ENCODE measurements at regions not wholly inside any gene's neighbourhood (a gene's known extent, or its start where the extent isn't known, plus 50 kb on each side); places are given as distances from the start of the nearest gene placed in this dataset.
"Not testable (repeated sequence)": the region's sequence is repeated elsewhere in the genome, so short reads cannot be mapped to it uniquely, and the experiment has no call there.

DNA sequence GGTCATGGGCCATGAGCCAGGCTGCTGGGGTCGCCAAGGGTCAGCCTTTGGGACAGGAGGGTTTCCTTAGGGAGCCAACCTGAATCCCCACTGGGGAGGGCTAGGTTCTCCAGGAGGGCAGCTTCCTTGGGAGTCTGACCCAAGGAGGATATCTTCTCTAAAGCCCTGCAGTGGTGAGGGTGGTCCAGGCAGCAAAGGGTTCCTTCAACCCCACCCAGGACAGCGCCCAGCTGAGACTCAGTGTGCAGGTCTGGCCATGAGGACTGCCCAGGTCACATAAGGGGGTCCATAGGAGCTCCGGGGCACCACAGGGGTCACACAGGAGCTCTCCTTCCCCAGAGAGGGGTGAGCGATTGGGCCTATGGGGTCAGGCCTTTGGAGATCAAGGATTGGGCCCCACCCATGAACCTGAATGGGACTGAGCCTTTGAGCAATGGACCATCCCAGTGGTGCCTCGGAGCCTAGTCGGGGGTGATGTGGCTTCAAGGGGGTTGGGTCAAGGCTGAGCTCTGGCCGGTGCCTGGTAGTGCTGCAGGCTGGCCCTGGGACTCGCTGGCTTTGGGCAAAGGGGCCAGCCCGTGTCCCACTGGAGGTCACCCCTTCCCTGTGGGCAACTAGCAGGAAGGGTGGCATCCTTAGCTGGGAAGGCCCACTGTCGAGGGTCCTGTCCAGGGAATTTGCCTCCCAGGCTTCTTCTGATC is 216.5 kb downstream of the SNRPN start:
- no peak for DNase-seq

DNA sequence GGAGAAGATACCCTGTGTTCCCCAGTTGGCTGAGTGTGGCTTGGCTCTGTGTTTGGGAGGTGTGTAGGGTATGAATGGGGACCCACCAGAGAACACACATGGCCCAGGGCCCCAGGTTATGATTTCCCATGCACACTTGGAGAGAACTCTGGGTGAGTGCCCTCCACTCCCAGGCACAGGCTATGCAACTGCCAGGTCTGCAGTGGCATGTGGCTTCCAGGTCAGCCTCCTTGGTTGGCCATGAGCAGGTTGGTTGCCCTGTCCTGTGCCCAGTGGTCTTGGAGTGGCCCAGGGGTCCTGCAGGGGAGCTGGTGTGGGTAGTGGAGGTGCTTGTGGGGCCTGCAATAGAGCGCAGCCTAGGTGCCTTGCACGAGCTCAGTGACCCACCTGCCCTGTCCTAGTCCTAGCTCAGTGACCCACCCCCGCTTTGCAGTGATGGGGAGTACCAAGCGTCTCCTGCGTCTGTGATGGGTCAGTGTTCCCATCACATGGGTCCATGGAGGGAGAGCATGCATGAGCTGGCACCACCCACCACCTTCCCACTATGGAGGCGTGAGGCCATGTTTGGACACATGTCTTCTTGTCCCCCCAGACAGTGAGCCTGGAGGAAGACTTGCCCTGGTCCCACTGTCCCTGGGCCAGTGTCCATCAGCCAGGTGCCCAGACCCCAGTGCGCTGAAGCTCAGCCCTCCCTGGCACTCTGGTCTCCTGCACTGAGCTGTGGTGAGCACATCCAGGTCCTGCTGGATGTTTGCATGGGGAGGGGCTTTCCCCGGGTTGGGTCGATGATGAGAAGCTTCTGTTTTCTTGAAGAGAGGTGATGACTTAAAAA is 217.3 kb downstream of the SNRPN start:
- no peak for DNase-seq

DNA sequence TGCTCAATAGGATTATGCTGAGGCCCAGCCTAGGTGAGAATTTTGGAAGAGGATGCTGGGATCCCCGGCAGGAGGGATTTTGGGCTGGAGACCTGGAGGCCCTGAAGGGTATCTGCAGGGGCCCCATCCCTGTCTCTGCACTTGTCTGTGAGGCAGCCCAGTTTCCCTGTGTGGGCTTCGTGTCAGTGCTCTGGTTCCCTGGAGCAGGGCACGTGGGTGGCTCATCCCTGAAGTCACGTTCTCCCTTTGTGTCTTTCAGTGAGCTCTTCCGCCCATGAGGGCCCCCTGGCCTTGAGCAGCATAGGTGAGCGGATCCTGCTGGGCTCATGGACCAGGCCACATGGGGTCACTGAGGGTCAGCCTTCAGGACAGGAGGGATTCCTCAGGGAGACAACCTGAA is 217.9 kb downstream of the SNRPN start:
- no peak for DNase-seq

DNA sequence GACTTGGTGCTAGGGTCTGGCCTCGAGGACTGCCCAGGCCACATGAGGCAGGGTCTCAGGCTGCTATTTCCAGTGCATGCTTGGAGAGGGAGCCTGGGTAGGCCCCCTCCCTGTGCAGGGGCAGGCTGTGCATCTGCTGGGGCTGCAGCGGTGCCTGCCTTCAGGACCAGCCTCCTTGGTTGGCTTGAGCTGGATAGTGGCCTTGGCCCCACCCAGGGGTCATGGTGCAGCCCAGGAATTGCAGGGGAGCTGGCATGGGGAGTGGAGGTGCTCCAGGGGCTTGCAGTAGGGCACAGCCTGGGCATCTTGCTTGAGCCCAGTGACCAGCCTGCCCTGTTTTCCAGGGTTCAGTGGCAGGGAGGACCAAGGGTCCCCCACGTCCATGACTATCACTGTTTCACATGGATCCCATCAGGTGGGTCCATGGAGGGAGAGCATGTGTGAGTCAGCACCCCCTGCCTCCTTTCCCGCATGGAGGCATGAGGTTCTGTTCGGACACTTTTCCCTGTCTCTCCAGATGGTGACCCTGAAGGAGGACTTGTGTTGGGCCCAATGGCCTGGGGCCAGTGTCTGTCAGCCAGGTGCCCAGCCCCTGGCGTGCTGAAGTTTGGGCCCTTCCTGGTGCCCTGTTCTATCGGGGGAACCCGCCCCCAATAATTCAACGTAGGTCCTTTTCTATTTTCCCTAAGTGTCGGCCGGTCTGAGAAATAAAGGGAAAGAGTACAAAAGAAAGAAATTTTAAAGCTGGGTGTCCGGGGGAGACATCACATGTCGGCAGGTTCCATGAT is 218.6 kb downstream of the SNRPN start:
- no peak for DNase-seq

DNA sequence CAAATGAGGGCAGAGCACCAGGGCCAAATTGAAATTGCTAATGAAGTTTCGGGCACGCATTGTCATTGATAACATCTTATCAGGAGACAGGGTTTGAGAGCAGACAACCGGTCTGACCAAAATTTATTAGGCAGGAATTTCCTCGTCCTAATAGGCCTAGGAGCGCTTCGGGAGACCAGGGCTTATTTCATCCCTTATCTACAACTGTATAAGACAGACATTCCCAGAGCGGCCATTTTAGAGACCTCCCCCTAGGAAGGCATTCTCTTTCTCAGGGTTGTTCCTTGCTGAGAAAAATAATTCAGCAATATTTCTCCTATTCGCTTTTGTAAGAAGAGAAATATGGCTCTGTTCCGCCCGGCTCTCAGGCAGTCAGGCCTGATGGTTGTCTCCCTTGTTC is 219.4 kb downstream of the SNRPN start:
- DNase-seq, result not testable (repeated sequence)

DNA sequence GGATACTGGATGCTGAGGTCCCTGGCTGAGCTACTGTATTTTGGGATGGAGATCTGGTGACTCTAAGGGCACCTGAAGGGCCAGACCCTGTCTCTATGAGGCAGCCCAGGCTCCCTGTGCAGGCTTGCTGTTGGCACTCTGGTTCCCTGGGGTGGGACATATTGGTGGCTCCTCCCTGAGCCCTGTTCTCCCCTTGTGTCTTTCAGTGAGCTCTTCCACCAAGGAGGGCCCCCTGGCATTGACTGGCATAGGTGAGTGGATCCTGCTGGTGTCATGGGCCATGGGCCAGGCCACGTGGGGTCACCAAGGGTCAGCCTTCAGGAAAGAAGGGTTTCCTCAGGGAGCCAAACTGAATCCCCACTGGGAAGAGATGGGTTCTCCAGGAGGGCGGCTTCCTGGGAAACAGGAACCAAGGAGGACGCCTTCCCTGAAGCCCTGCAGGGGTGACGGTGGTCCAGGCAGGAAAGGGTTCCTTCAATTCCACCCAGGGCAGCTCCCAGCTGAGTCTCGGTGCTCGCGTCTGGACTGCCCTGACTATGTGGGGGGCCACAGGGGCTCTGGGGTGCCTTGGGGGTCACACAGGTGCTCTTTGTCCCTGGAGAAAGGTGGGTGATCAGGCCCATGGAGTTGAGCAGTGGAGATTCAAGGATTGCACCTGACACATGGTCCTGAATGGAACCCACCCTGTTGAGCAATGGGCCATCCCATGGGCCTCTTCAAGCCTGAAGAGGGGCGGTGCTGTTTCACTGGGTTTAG is 220.4 kb downstream of the SNRPN start:
- DNase-seq, result no peak

DNA sequence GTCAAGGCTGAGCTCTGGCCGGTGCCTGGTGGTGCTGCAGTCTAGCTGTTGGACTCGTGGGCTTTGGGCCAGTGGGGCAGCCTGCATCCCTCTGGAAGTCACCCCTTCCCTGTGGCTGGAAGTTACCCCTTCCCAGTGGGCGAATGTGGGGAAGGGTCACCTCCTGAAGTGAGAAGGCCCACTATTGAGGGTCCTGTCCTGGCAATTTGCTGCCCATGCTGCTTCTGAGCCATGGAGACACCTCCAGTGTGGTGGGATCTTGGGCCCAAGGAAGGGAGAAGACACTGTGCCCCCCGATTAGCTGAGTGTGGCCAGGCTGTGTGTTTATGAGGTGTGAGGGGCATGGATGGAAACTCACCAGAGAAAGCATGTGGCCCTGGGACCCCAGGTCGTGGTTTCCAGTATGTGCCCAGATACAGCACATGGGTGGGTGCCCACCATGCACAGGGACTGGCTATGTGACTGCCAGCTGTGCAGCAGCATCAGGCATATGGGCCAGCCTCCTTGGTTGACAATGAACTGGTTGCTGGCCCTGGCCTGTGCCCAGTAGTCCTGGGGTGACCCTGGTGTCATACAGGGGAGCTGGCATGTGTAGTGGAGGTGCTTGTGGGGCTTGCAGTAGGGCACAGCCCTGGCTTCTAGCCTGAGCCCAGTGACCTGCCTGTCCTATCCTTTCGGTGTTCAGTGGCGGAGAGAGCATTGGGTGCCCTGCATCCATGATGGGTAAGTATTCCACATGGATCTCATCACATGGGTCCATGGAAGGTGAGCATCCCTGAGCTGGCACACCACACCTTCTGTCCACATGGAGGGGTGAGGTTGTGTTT is 221.2 kb downstream of the SNRPN start:
- no peak for DNase-seq

DNA sequence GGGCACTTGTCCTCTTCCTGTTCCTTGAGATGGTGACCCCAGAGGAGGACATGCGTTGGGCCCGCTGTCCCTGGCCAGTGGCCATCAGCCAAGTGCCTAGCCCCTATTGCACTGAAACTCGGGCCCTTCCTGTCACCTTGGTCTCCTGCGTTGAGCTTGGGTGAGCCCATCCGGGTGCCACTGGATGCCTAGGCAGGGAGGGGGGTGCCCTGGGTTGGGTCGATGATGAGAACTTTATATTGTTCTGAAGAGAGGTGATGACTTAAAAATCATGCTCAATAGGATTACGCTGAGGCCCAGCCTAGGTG is 221.8 kb downstream of the SNRPN start:
- DNase-seq, result no peak

DNA sequence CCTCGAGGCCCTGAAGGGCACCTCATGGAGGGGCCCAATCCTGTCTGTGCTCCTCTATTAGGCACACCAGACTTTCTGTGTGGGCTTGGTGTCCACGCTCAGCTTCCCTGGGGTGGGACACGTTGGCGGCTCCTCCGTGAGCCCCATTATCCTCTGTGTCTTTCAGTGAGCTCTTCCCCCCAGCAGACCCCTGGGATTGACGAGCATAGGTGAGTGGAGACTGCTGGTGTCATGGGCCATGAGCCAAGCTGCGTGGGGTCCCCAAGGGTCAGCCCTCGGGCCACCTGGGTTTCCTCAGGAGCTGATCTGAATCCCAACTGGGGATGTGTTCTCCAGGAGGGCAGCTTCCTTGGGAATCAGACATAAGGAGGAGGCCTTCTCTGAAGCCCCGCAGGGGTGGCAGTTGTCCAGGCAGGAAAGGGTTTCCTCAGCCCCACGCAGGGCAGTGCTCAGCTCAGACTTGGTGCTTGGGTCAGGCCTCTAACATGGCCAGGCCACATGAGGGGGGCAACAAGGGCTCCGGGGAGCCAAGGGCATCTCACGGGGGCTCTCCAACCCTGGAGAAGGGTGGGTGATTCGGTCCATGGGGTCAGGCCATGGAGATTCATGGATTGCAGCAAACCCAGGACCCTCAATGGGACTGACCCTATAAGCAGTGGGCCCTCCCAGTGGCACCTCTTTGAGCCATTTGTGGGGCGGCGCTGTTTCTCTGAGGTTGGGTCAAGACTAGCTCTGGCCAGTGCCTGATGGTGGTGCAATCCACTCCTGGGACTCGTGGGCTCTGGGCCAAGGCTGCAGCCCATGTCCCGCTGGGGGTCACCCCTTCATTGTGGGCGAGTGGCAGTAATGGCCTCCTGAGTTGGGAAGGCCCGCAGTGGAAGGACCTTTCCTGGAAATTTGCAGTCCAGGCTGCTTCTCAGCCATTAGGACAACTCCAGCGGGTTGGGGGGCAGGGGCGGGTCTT is 222.5 kb downstream of the SNRPN start:
- DNase-seq, result no peak

DNA sequence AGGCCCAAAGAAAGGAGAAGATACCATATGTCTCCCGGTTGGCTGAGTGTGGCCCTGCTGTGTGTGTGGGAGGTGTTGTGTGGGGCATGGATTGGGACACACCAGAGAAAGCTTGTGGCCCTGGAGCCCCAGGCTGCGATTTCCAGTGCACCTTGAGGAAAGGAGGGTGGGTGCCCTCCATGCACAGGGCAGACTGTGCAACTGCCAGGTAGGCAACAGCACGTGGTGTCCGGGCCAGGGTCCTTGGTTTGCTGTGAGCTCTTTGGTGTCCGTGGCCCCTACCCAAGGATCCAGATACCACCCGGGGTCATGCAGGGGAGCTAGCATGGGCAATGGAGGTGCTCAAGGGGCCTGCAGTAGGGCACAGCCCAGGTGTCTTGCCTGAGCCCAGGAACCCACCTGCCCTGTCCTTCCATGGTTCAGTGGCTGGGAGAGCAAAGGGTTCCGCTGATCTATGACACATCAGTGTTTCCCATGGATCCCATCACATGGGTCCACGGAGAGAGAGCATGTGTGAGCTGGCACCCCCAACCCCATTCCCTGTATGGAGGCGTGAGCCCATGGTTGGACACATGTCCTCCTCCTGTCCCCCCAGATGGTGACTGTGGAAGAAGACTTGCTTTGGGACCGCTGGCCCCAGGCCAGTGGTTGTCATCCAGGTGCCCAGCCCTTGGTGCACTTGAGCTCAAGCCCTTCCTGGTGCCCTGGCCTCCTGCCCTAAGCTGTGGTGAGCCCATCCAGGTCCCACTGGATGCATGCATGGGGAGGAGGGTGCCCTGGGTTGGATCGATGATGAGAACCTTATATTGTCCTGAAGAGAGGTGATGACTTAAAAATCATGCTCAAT is 223.4 kb downstream of the SNRPN start:
- no peak for DNase-seq

DNA sequence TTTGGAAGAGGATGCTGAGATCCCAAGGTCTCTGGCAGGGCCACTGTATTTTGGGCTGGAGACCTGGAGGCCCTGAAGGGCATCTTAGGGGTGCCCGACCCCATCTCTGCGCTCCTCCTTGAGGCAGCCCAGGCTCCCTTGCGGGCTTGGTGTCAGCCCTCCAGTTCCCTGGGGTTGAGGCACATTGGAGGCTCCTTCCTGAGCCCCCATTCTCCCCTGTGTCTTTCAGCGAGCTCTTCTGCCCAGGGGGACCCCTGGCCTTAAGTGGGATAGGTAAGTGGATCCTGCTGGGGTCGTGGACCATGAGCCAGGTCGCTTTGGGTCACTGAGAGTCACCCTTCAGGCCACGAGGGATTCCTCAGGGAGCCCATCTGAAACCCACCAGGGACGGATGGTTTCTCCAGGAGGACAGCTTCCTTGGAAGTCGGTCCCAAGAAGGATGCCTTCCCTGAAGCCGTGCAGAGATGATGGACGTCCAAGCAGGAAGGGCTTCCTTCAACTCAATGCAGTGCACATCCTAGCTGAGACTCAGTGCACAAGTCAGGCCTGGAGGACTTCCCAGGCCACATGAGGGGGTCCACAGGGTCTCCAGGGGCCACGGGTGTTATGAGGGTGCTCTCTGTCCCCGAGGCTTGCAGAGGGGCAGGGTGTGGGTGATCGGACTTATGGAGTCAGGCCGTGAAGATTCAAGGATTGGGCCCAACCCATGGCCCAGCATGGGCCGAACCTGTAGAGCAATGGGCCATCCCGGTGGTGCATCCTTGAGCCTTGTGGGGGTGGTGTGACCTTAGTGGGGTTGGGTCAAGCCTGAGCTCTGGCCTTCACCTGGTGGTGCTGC is 224.3 kb downstream of the SNRPN start:
- DNase-seq, result no peak

DNA sequence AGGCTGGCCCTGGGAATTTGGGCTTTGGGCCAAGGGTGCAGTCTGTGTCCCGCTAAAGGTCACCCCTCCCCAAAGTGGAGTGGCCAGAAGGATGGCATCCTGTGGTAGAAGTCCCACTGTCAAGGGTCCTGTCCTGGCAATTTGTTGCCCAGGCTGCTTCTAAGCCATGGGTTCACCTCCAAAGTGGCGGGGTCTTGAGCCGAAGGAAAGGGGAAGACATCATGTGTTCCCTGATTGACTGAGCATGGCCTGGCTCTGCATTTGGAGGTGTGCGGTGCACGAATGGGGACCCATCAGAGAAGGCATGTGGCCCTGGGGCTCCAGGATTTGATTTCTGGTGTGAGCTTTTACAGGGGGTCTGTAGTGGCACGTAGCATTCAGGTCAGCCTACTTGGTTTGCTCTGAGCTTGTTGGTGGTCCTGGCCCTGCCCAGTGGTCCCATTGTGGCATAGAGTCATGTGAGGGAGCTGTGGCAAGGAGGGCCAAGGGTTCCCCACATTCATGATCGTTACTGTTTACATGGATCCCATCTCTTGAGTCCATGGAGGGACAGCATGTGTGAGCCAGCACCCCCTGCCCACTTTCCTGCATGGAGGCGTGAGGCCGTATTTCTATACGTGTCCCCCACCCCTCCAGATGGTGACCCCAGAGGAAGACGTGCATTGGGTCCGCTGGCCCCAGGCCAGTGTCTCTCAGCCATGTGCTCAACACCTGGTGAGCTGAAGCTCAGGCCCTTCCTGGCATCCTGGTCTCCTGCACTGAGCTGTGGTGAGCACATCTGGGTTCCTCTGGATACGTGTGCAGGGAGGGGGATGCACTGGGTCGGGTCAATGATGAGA is 225.1 kb downstream of the SNRPN start:
- DNase-seq, result no peak

DNA sequence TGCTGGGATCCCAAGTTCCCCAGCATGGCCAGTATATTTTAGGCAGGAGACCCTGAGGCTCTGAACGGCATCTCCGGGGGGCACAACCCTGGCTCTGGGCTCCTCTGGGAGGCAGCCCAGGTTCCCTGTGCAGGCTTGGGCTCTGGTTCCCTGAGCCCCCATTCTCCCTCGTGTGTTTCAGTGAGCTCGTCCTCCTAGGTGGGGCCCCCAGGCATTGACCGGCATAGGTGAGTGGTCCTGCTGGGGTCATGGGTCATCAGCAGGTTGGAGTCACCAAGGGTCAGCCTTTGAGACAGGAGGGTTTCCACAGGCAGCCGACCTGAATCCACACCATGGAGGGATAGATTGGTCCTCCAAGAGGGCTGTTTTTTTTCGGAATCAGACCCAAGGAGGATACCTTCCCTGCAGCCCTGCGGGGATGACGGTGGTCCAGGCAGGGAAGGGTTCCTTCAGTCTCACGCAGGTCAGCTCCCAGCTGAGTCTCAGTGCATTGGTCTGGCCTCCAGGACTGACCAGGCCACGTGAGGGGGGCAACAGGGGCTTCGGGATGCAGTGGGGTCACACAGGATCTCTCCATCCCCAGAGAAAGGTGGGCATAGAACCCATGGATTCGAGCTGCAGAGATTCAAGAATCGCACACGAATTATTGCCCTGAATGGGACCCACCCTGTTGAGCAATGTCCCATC is 226.0 kb downstream of the SNRPN start:
- no peak for DNase-seq

DNA sequence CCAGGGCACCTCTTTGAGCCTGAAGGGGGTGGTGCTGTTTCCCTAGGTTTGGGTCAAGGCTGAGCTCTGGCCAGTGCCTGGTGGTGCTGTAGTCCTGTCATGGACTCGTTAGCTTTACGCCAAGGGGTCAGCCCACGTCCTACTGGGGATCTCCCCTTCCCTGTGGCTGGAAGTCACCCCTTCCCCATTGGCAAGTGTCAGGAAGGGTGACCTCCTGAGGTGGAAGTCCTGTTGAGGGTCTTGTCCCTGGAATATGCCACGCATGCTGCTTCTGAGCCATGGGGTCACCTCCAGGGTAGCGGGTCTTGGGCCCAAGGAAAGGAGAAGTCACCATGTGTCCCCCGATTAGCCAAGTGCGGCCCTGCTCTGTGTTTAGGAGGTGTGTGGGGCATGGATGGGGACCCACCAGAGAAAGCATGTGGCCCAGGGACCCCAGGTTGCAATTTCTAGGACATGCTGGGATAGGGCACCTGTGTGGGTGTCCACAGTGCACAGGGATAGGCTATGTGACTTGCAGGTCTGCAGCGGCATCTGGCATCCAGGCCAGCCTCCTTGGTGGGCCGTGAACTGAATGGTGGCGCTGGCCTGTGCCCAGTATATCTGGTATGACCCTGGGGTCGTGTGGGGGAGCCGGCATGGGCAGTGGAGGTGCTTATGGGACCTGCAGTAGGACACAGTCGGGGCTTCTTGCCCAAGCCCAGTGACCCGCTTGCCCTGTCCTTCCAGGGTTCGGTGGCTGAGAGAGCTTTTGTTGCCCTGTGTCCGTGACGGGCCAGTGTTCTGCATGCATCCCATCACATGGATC is 226.7 kb downstream of the SNRPN start:
- no peak for DNase-seq

DNA sequence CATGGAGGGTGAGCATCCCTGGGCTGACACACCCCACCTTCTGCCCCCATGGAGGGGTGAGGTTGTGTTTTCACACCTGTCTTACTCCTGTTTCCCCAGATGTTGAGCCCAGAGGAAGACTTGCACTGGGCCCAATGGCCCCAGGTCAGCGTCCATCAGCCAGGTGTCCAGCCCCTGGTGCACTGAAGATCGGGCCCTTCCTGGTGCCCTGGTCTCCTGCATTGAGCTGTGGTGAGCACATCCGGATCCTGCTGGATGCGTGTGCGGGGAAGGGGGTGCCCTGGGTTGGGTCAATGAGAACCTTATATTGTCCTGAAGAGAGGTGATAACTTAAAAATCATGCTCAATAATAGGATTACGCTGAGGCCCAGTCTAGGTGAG is 227.3 kb downstream of the SNRPN start:
- no peak for DNase-seq

DNA sequence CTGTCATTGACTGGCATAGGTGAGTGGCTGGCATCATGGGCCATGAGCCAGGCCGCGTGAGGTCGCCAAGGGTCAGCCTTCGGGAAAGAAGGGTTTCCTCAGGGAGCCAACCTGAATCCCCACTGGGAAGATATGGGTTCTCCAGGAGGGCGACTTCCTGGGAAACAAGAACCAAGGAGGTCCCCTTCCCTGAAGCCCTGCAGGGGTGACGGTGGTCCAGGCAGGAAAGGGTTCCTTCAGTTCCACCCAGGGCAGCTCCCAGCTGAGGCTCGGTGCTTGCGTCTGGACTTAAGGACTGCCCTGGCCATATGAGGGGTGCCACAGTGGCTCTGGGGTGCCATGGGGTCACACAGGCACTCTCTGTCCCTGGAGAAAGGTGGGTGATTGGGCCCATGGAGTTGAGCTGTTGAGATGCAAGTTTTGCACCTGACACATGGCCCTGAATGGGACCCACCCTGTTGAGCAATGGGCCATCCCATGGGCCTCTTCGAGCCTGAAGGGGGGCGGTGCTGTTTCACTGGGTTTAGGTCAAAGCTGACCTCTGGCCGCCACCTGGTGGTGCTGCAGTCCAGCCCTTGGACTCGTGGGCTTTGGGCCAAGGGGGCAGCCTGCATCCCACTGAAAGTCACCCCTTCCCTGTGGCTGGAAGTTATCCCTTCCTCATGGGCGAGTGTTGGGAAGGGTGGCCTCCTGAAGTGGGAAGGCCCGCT is 228.1 kb downstream of the SNRPN start:
- no peak for DNase-seq

Measured in NCI-H146 (cell line).